GM18502 (cell line): ENCODE measurements at regions not wholly inside any gene's neighbourhood (a gene's known extent, or its start where the extent isn't known, plus 50 kb on each side); places are given as distances from the start of the nearest gene placed in this dataset.

ENCODE experiments used
- ATAC-seq: cut with Tn5 transposase; IDR thresholded peaks from one replicate; pipeline ENCODE4 v1.9.1; 2021; ENCODE audit warnings: mild to moderate bottlenecking; ENCODE audit not compliant: unreplicated experiment, poor library complexity

GRCh38 chr10:3474266-3474665, 301.7 kb upstream of the PITRM1 start:
- no peak for ATAC-seq

DNA sequence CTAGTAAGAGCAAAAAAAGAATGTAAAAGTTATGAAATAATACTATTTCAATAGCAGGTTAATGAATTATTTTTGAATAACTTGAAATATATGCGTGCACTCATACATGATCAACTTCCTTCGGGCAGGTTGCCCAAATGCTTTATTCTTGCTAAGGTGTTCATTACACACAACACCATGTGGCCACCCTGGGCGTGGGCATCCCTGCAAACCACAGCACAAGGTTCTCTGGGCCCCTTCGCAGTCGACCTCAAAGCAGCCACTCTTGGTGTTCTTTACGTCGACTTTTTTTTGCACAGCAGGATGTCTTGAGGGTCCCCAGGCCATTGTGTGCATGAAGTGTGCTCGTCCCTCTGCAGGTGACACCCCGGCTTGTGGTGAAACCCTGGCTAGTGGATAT, 300.7 kb upstream of the PITRM1 start:
- no peak for ATAC-seq

GRCh38 chr10:3472287-3473051, 299.9 kb upstream of the PITRM1 start:
- no peak for ATAC-seq

DNA sequence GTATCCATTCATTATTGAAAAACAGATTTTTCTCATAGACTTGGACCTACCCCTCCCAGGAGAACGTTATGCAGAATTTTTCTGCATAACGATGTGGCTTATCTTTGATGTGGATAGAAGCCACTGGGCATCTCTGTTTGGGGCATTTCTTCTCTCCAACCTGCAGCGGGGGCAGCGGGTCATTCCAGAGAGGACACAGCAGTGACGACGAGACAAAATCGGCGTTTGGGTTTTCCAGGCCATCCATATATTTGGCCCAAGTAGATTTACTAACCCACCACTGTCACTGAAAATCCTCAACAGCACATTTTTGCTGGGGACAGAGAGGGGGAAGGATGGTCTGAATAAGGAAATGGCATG, 299.3 kb upstream of the PITRM1 start:
- ATAC-seq: no peak

DNA sequence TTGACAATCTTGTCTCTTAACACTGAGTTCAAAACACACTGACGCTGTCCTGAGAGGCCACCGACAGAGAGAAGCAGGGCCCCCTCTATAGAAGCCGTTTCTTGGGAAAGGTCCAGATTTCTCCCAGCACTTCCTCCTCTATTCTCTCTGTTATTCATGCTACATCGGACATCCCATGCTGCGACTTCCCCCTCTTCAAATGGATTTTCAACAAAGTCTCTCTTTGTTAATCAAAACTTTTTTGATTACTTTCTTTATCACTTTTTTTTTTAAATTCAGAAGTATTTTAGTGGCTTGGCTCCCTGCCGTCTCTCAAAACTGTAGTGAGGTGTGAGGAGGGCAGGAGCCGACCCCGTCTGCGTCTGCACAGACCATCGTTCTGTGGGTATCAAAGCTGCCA, 298.9 kb upstream of the PITRM1 start:
- ATAC-seq: no peak

DNA sequence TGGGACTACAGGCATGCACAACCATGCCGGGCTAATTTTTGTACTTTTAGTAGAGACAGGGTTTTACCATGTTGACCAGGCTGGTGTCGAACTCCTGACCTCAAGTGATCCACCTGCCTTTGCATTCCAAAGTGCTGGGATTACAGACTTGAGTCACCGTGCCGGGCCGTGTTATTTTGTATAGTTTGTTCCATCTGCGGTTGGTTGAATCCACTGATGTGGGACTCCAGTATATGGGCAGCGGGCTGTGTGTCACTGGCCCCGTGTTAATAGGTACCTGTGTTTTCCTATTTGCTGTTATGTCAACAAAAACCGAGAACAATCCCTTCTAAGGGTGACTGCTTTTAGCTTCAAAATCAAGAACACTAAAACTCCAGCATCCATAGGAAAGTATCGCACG, 297.6 kb upstream of the PITRM1 start:
- no peak for ATAC-seq

DNA sequence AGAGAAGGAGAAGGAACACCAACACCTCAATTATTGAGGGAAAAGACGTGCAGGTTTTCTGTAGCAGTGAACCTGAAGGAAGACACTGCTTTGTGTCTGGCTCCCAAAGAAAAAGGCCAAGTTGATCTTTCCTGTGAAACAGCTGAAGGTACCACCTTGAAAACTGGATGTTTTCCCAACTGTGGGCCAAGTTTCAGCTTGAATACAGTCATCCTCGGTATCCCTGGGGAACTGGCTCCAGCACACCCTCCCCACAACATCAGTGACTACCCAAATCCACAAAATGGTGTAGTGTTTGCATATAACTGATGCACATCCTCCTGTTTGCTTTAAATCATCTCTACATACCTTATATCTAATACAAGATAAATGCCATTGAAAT, 297.0 kb upstream of the PITRM1 start:
- ATAC-seq: no peak

DNA sequence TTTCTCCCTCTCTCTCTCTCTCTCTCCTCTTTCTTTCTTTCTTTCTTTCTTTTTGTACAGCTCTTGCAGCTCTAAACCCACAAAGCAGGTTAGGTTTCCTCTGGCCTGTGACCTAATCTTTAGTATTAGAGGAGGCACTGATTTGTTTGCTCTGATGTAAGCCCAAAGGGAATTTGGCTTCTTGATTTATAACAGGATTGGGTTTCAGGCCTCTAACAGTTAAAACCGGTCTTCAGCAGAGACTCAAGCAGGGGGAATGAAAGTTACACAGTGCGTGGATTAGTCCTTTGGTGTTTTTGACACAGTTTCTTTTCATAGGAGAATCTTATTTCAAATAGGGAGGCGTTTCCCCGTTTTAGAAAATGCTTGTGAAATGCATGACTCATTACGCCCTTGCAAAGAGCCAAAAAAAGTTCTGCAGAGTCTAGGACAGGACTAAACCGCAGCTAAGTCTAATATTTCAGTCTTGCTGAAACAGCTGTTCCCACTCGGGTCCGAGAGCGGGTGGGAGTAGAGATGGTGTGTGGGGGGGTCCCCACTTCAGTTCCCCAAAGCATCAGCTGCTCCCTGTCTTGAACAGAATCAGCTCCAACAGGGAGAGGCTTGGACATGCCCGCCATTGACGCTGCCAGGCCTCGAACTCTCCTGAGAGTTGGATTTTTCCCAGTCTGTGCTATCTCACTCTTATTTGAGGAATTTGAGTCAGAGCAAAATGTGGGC, 296.5 kb upstream of the PITRM1 start:
- ATAC-seq: no peak

- no peak for ATAC-seq
Observed at GRCh38 chr10:3467052-3467951, 294.7 kb upstream of the PITRM1 start.

GRCh38 chr10:3465406-3465891, 292.9 kb upstream of the PITRM1 start:
- no peak for ATAC-seq

GRCh38 chr10:3464760-3465405, 292.3 kb upstream of the PITRM1 start:
- ATAC-seq: no peak

DNA sequence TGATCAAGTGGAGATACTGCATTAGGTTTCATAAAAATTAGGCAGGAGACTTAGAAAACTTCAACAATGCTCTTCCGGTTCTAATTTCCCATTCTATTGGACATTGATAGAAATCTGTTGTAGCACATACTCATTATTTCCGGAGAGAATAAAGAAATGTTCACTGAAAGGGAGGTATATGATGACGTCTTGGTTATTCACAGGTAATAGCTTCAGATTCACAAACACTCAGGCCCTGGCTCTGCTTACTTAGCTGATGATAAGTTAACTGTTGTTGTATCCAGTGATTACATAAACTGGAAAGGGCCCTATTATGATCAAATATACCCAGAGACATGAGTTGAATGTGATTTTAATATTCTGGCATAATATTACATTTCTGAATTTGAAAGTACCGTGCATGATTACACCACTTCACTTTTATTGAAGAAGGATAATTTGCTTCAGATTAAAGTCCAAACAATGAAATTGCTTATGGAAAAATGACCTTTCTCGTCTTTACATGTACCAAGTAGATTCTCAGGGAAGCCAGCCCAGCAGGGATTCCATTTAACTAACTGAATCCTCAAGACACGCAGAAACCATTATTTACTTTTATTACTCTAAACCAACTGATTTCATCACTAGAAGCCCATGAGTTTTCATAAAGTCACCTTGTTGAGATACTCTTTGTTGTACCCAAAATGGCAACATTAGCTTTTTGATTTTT, 288.0 kb upstream of the PITRM1 start:
- ATAC-seq: no peak

GRCh38 chr10:3455385-3456334, 283.1 kb upstream of the PITRM1 start:
- no peak for ATAC-seq

GRCh38 chr10:3452683-3453361, 280.2 kb upstream of the PITRM1 start:
- no peak for ATAC-seq

DNA sequence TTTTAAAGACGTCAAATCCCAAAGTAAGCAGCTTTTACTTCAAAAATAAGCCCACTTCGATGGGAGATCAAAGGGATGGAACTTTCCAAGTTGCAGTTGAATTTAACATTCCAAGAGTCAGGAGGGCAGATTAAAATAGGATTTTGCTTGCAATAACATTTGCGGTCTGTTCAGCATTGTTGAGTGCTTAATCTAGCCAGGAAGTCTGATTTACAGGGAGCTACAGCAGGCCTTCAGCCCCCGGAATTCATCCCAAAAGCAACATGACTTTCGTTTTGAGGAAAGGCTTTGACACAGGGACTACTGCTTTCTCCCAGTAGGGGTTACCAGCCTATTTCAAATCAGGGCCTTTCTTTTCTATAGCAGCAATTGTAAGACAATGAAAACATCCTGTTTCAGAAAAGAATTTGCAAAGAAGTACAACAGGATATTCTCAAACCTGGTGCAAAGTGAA, 279.6 kb upstream of the PITRM1 start:
- no peak for ATAC-seq

- no peak for ATAC-seq
Observed at GRCh38 chr10:3451516-3452172, 279.1 kb upstream of the PITRM1 start.

DNA sequence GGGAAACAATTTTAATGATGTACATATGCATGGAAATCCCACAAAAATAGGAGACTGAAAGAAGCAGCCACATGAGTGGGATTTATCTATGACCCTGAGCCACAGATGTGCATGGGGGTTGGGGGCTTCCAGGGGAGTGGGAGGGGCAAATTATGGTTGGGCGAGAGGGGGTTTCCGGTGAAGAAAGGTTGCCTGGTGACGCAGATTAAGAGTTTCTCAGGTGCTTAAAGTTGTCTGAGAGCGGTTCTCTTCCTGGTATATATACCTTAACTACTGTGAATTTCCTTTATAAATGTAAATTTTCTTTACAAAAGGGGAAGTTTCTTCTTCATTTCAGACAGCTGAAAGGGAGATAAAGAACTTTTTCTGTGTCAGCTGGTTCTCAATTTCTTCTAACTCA, 273.6 kb upstream of the PITRM1 start:
- no peak for ATAC-seq

GRCh38 chr10:3445648-3446047, 273.1 kb upstream of the PITRM1 start:
- ATAC-seq: no peak
